Nephron progenitor cell (in vitro differentiated cells): ENCODE measurements at regions not wholly inside any gene's neighbourhood (a gene's known extent, or its start where the extent isn't known, plus 50 kb on each side); places are given as distances from the start of the nearest gene placed in this dataset.

Experiments
- DNase-seq: peaks from one replicate; pipeline ENCODE4 v3.0.0; 2021
- H3K27ac Mint-ChIP-seq: 2 replicates; pipeline ENCODE4 v1.8.0; 2021; ENCODE audit warnings: mild to moderate bottlenecking, moderate library complexity, mixed read lengths
- H3K27me3 Mint-ChIP-seq: 2 replicates; pipeline ENCODE4 v1.8.0; 2021; ENCODE audit warnings: mild to moderate bottlenecking, low read depth, mixed read lengths; ENCODE audit not compliant: poor library complexity
- H3K36me3 Mint-ChIP-seq: 2 replicates; pipeline ENCODE4 v1.8.0; 2021; ENCODE audit warnings: low read depth, mixed read lengths
- H3K4me1 Mint-ChIP-seq: 2 replicates; pipeline ENCODE4 v1.8.0; 2021; ENCODE audit warnings: mixed read lengths
- H3K4me3 Mint-ChIP-seq: 2 replicates; pipeline ENCODE4 v1.8.0; 2021; ENCODE audit warnings: mild to moderate bottlenecking, moderate library complexity, mixed read lengths
- H3K9me3 Mint-ChIP-seq: 2 replicates; pipeline ENCODE4 v1.8.0; 2021; ENCODE audit warnings: mild to moderate bottlenecking, moderate library complexity, mixed read lengths
- CTCF ChIP-seq: fragments of 200-600 bp; sonication (generic); IDR thresholded peaks from 2 replicates; pipeline ENCODE4 v1.5.0; 2021; ENCODE audit warnings: antibody characterized with exemption

GRCh38 chr10:29748109-29748650 lies 113.4 kb upstream of the SVIL start:
- no peak for DNase-seq
- Mint-ChIP-seq H3K27me3 (no peaks in the 10 kb centered on the region), H3K9me3 (peaks cover 12% of the 10 kb centered on the region), H3K36me3 (no peaks in the 10 kb centered on the region), H3K27ac (no peak overlapping the region), H3K4me3 (no peak overlapping the region), H3K4me1 (peaks cover 16% of the 10 kb centered on the region)
- no peak for TF ChIP-seq CTCF

GRCh38 chr10:29746080-29746797 lies 111.5 kb upstream of the SVIL start:
- no peak overlapping the region for H3K27ac Mint-ChIP-seq
- H3K4me3 Mint-ChIP-seq: no peak overlapping the region
- no peak for TF ChIP-seq CTCF
- no peaks in the 10 kb centered on the region for H3K27me3 Mint-ChIP-seq
- DNase-seq: no peak
- peaks cover 23% of the 10 kb centered on the region for H3K4me1 Mint-ChIP-seq
- H3K36me3 Mint-ChIP-seq: no peaks in the 10 kb centered on the region
- H3K9me3 Mint-ChIP-seq: peaks cover 12% of the 10 kb centered on the region

- H3K4me3 Mint-ChIP-seq: no peak overlapping the region
- no peak for TF ChIP-seq CTCF
- H3K9me3 Mint-ChIP-seq: peaks cover 4% of the 10 kb centered on the region
- peaks cover 9% of the 10 kb centered on the region for H3K27me3 Mint-ChIP-seq
- no peaks in the 10 kb centered on the region for H3K36me3 Mint-ChIP-seq
- no peak for DNase-seq
- peaks cover 46% of the 10 kb centered on the region for H3K4me1 Mint-ChIP-seq
- H3K27ac Mint-ChIP-seq: peak overlapping the region; percentile 57
These were observed 106.3 kb upstream of the SVIL start for GRCh38 chr10:29740981-29741545.

GRCh38 chr10:29738341-29738740 lies 103.6 kb upstream of the SVIL start:
- no peak for TF ChIP-seq CTCF
- peaks cover 55% of the 10 kb centered on the region for H3K4me1 Mint-ChIP-seq
- H3K4me3 Mint-ChIP-seq: no peak overlapping the region
- H3K9me3 Mint-ChIP-seq: no peaks in the 10 kb centered on the region
- no peaks in the 10 kb centered on the region for H3K36me3 Mint-ChIP-seq
- no peak overlapping the region for H3K27ac Mint-ChIP-seq
- DNase-seq: no peak
- H3K27me3 Mint-ChIP-seq: peaks cover 13% of the 10 kb centered on the region

- H3K36me3 Mint-ChIP-seq: no peaks in the 10 kb centered on the region
- H3K4me1 Mint-ChIP-seq: peaks cover 62% of the 10 kb centered on the region
- H3K9me3 Mint-ChIP-seq: no peaks in the 10 kb centered on the region
- no peak for DNase-seq
- H3K4me3 Mint-ChIP-seq: peak overlapping the region; percentile 84
- no peak overlapping the region for H3K27ac Mint-ChIP-seq
- no peak for TF ChIP-seq CTCF
- peaks cover 13% of the 10 kb centered on the region for H3K27me3 Mint-ChIP-seq
These were observed 102.4 kb upstream of the SVIL start for GRCh38 chr10:29737074-29737593.
